ENCODE measurements at regions not wholly inside any gene's neighbourhood (a gene's known extent, or its start where the extent isn't known, plus 50 kb on each side); places are given as distances from the start of the nearest gene placed in this dataset.

DNA sequence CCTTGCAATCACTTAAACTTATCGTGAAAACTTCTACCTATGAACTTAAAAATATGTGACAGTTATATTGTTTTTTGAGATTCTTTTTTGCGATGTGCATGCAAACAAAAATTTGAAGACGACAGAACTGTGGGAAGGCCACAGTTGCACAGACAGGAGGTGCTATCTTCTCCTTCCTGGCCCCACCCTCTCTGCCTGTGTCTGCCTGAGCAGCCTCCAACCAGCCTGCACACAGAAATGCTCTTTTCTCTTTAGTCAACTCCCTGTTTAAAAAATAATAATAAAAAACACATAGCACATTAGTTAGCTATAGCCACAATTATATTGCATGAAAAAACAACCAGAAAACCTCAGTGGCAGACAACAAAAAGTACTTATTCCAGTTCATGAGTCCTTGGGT is 212.2 kb downstream of the ZNF621 start:
- WGBS, 2 experiments (ENCODE audit: extremely low coverage in 1 of 2, insufficient coverage in 1 of 2, insufficient read length in 1 of 2, insufficient replicate concordance in 2 of 2, low coverage in 1 of 2, low lambda C conversion rate in 2 of 2, missing lambda C conversion rate in 1 of 2) = 96% methylated on average over 3 of the region's 3 CpGs; no CpG with 5 or more reads in 1 of the 2 experiments
- CTCF ChIA-PET (ENCODE audit: partially characterized antibody) = interaction anchor here (0.8 to 1.7 kb wide), 5 partner anchors 12 to 152 kb away, joined by 3 to 4 read pairs (median 3); no protein-coding TSS in a partner anchor
- peak in 1 of 2 experiments; percentile 3; a peak in 2 of 4 replicates for TF ChIP-seq RAD21 (IDR thresholded peaks at IDR 0.05 in 1 of 2, conservative IDR thresholded peaks at IDR 0.05 in 1 of 2; ENCODE audit: low read depth in 2 of 2, low read length in 2 of 2)
- no peak for TF ChIP-seq SP2 (IDR thresholded peaks at IDR 0.05; ENCODE audit: low read length)

More for the DNA sequence above, 212.2 kb downstream of the ZNF621 start:
- no peak overlapping the region for H3K18ac ChIP-seq (ENCODE audit: extremely low read depth, low read length)
- POLR2A ChIA-PET (ENCODE audit: partially characterized antibody) = no interaction called here
- no peak overlapping the region for H3K23ac ChIP-seq (ENCODE audit: insufficient read length)
- no peak overlapping the region for H2AK5ac ChIP-seq (ENCODE audit: low read depth, low read length)
- no peak overlapping the region for H3K9ac ChIP-seq (replicated peaks in 1 of 4; ENCODE audit: extremely low read depth in 1 of 4, low read depth in 3 of 4, low read length in 3 of 4)
- H3K4ac ChIP-seq (replicated peaks; ENCODE audit: insufficient read length, low read depth, low read length) = no peak overlapping the region
- no peak overlapping the region for H2BK120ac ChIP-seq (replicated peaks; ENCODE audit: low read depth, low read length)
- no peak overlapping the region for H3K4me2 ChIP-seq (ENCODE audit: insufficient read depth in 1 of 2, low read depth in 2 of 2, low read length in 2 of 2)
- H3K9me3 ChIP-seq (ENCODE audit: insufficient read depth in 2 of 2, low read depth in 1 of 2, low read length in 1 of 2) = no peaks in the 10 kb centered on the region
- no peak overlapping the region for H3K27ac ChIP-seq (ENCODE audit: low read depth, low read length)
- H3K14ac ChIP-seq (ENCODE audit: insufficient read length) = no peak overlapping the region
- H2BK15ac ChIP-seq (ENCODE audit: low read length) = no peak overlapping the region
- H3K36me3 ChIP-seq (ENCODE audit: control insufficient read depth in 2 of 4, insufficient read depth in 4 of 4, low read length in 3 of 4) = no peaks in the 10 kb centered on the region
- H3K56ac ChIP-seq (replicated peaks; ENCODE audit: insufficient read length, low read depth, low read length) = no peak overlapping the region
- FAIRE-seq (no peak), DNase-seq (ENCODE audit: low read depth in 1 of 2, low spot score in 2 of 2) (no peak)
- H2AFZ ChIP-seq (ENCODE audit: low read length) = no peak overlapping the region
- no peaks in the 10 kb centered on the region for H3K4me1 ChIP-seq (replicated peaks in 1 of 4; ENCODE audit: control insufficient read depth in 3 of 4, insufficient read depth in 4 of 4, low read length in 3 of 4)
- H4K5ac ChIP-seq (ENCODE audit: insufficient read length, low read depth, low read length) = no peak overlapping the region
- H3K4me3 ChIP-seq (ENCODE audit: extremely low read depth in 1 of 4, insufficient read depth in 2 of 4, low read depth in 3 of 4, low read length in 4 of 4) = no peak overlapping the region
- H2BK5ac ChIP-seq (ENCODE audit: low read depth, low read length) = no peak overlapping the region
- H4K91ac ChIP-seq (replicated peaks; ENCODE audit: insufficient read length, low read length) = no peak overlapping the region
- no peaks in the 10 kb centered on the region for H3K79me1 ChIP-seq (ENCODE audit: low read depth, low read length)
- peaks cover 0 to 2% (median 0%) of the 10 kb centered on the region in 4 experiments; a peak in 1 of 7 replicates for H3K27me3 ChIP-seq (replicated peaks in 1 of 4; ENCODE audit: control insufficient read depth in 3 of 4, extremely low read depth in 1 of 4, insufficient read depth in 3 of 4, low read length in 3 of 4)
- H2BK20ac ChIP-seq (ENCODE audit: low read length) = no peak overlapping the region
- H3K23me2 ChIP-seq (ENCODE audit: low read depth, low read length) = no peaks in the 10 kb centered on the region
- no peaks in the 10 kb centered on the region for H4K20me1 ChIP-seq (replicated peaks in 1 of 2; ENCODE audit: control insufficient read depth in 1 of 2, insufficient read depth in 2 of 2, low read length in 2 of 2)
- no peak overlapping the region for H4K8ac ChIP-seq (ENCODE audit: extremely low read depth, insufficient read depth, low read length)
- no peak overlapping the region for H2BK12ac ChIP-seq (ENCODE audit: low read depth, low read length)
- H3K79me2 ChIP-seq (ENCODE audit: control insufficient read depth in 1 of 2, insufficient read depth in 2 of 2, low read length in 2 of 2) = no peaks in the 10 kb centered on the region
